ENCODE measurements at regions not wholly inside any gene's neighbourhood (a gene's known extent, or its start where the extent isn't known, plus 50 kb on each side); places are given as distances from the start of the nearest gene placed in this dataset.

GRCh38 chr15:70398694-70399093, 301.0 kb upstream of the TLE3 start:
- no peak for DNase-seq (ENCODE audit: low spot score)

- no peak for DNase-seq (ENCODE audit: low spot score)
Measured at GRCh38 chr15:70396807-70397206, 299.1 kb upstream of the TLE3 start.

GRCh38 chr15:70395164-70395563, 297.4 kb upstream of the TLE3 start:
- DNase-seq (ENCODE audit: low spot score): no peak

GRCh38 chr15:70390723-70391122, 293.0 kb upstream of the TLE3 start:
- no peak for DNase-seq (ENCODE audit: low spot score)

GRCh38 chr15:70387993-70388392, 290.3 kb upstream of the TLE3 start:
- peak; percentile 25 for DNase-seq (ENCODE audit: low spot score)

- DNase-seq (ENCODE audit: low spot score): peak; percentile 41
Measured at GRCh38 chr15:70387081-70387480, 289.4 kb upstream of the TLE3 start.

- peak; percentile 30 for DNase-seq (ENCODE audit: low spot score)
Measured at GRCh38 chr15:70385711-70386110, 288.0 kb upstream of the TLE3 start.

- DNase-seq (ENCODE audit: low spot score): peak; percentile 46
Measured at GRCh38 chr15:70385052-70385451, 287.3 kb upstream of the TLE3 start.

GRCh38 chr15:70383856-70384255, 286.1 kb upstream of the TLE3 start:
- peak; percentile 38 for DNase-seq (ENCODE audit: low spot score)

GRCh38 chr15:70382762-70383458, 285.2 kb upstream of the TLE3 start:
- peak; percentile 21 for DNase-seq (ENCODE audit: low spot score)

- DNase-seq (ENCODE audit: low spot score): no peak
Measured at GRCh38 chr15:70382009-70382749, 284.5 kb upstream of the TLE3 start.

GRCh38 chr15:70379938-70380883, 282.5 kb upstream of the TLE3 start:
- peak; percentile 23 for DNase-seq (ENCODE audit: low spot score)

GRCh38 chr15:70379134-70379533, 281.4 kb upstream of the TLE3 start:
- DNase-seq (ENCODE audit: low spot score): peak; percentile 23

GRCh38 chr15:70378126-70379031, 280.7 kb upstream of the TLE3 start:
- peak; percentile 47 for DNase-seq (ENCODE audit: low spot score)

- peak; percentile 59 for DNase-seq (ENCODE audit: low spot score)
Measured at GRCh38 chr15:70376929-70377691, 279.4 kb upstream of the TLE3 start.

- peak; percentile 57 for DNase-seq (ENCODE audit: low spot score)
Measured at GRCh38 chr15:70376031-70376928, 278.6 kb upstream of the TLE3 start.

- peak; percentile 38 for DNase-seq (ENCODE audit: low spot score)
Measured at GRCh38 chr15:70375586-70375985, 277.9 kb upstream of the TLE3 start.

- DNase-seq (ENCODE audit: low spot score): peak; percentile 43
Measured at GRCh38 chr15:70375006-70375431, 277.3 kb upstream of the TLE3 start.

GRCh38 chr15:70374096-70374495, 276.4 kb upstream of the TLE3 start:
- peak; percentile 41 for DNase-seq (ENCODE audit: low spot score)
